ENCODE measurements at regions not wholly inside any gene's neighbourhood (a gene's known extent, or its start where the extent isn't known, plus 50 kb on each side); places are given as distances from the start of the nearest gene placed in this dataset.

DNA sequence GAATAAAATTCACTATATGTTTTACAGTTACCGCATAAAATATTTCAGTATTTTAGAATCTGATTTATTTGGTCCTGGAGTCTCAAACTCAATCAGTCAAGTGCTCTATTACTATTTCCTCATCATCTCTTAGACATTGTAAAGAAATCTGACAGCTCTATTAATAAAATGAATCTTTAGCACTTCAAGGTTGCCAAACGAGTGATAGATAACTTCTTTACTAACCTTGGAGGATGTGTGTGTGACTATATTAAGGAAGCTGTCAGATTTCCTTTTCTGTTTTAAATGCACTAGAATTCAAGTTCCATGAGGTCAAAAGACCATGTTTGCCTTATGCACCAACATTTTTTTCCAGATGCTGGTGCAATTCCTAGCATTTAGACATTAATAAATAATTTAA, 389.8 kb upstream of the AZI2 start:
- ChIA-PET POLR2A (ENCODE audit: unreplicated experiment) (no interaction called here), CTCF (no interaction called here)
- Histone ChIP-seq H4K20me1 (ENCODE audit: low read length) (no peaks in the 10 kb centered on the region), H3K36me3 (ENCODE audit: low read depth, low read length) (no peaks in the 10 kb centered on the region), H2AFZ (ENCODE audit: low read length) (no peak overlapping the region), H3K79me2 (ENCODE audit: low read length) (no peaks in the 10 kb centered on the region), H3K9ac (ENCODE audit: low read length) (no peak overlapping the region), H3K4me2 (ENCODE audit: low read length) (no peak overlapping the region), H3K9me2 (replicated peaks; ENCODE audit: low read length) (no peaks in the 10 kb centered on the region), H3K27me3 (ENCODE audit: low read length) (no peaks in the 10 kb centered on the region), H3K27ac (ENCODE audit: low read length) (no peak overlapping the region), H3K9me3 (ENCODE audit: low read length) (no peaks in the 10 kb centered on the region), H3K4me1 (ENCODE audit: insufficient read depth, low read length) (no peaks in the 10 kb centered on the region), H3K4me3 (ENCODE audit: low read length) (no peak overlapping the region), H3F3A (ENCODE audit: low read length, unreplicated experiment) (no peaks in the 10 kb centered on the region)
- DNase-seq (no peak), ATAC-seq (no peak)
- no peak for TF ChIP-seq EZH2phosphoT487 (IDR thresholded peaks at IDR 0.05; ENCODE audit: borderline replicate concordance, low read length)
- no peak for TF ChIP-seq EZH2 (IDR thresholded peaks at IDR 0.05; ENCODE audit: low read length, unreplicated experiment)
- TF ChIP-seq, protein P1, sequence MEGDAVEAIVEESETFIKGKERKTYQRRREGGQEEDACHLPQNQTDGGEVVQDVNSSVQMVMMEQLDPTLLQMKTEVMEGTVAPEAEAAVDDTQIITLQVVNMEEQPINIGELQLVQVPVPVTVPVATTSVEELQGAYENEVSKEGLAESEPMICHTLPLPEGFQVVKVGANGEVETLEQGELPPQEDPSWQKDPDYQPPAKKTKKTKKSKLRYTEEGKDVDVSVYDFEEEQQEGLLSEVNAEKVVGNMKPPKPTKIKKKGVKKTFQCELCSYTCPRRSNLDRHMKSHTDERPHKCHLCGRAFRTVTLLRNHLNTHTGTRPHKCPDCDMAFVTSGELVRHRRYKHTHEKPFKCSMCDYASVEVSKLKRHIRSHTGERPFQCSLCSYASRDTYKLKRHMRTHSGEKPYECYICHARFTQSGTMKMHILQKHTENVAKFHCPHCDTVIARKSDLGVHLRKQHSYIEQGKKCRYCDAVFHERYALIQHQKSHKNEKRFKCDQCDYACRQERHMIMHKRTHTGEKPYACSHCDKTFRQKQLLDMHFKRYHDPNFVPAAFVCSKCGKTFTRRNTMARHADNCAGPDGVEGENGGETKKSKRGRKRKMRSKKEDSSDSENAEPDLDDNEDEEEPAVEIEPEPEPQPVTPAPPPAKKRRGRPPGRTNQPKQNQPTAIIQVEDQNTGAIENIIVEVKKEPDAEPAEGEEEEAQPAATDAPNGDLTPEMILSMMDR (conservative IDR thresholded peaks at IDR 0.05; ENCODE audit: low read depth, low read length) = no peak
- BruUV-seq (replicated peaks) = no TSS peak
- intact Hi-C loops (cut with micrococcal nuclease) = no loop called here

DNA sequence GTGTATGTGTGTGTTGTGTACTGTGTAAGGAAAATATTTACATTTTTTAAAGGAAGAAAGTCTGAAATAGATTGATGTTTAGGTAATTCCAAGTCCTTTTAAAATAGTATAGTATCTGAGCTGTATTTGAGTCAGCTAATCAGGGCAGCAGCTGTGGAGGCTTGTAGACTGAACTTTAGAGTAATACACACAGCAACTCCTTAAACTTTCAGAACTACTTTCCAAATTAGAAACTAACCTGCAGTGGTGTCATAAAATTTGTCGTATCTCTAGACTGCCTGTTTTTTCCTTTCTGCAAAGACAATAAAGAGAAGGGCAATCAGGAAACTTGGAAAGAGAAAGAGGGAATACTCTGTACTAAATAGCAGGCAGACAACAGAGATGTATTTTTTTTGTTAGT, 391.0 kb upstream of the AZI2 start:
- no peaks in the 10 kb centered on the region for H3K79me2 ChIP-seq (ENCODE audit: low read length)
- no TSS peak for BruUV-seq (replicated peaks)
- H3K9ac ChIP-seq (ENCODE audit: low read length) = no peak overlapping the region
- no peaks in the 10 kb centered on the region for H3K36me3 ChIP-seq (ENCODE audit: low read depth, low read length)
- ATAC-seq (no peak), DNase-seq (no peak)
- no peaks in the 10 kb centered on the region for H3K9me3 ChIP-seq (ENCODE audit: low read length)
- ChIA-PET CTCF (no interaction called here), POLR2A (ENCODE audit: unreplicated experiment) (no interaction called here)
- H3F3A ChIP-seq (ENCODE audit: low read length, unreplicated experiment) = no peaks in the 10 kb centered on the region
- no peaks in the 10 kb centered on the region for H3K9me2 ChIP-seq (replicated peaks; ENCODE audit: low read length)
- no peak for TF ChIP-seq EZH2phosphoT487 (IDR thresholded peaks at IDR 0.05; ENCODE audit: borderline replicate concordance, low read length)
- no peak overlapping the region for H3K4me3 ChIP-seq (ENCODE audit: low read length)
- intact Hi-C loops (cut with micrococcal nuclease) = no loop called here
- no peak overlapping the region for H3K4me2 ChIP-seq (ENCODE audit: low read length)
- no peaks in the 10 kb centered on the region for H3K4me1 ChIP-seq (ENCODE audit: insufficient read depth, low read length)
- H2AFZ ChIP-seq (ENCODE audit: low read length) = no peak overlapping the region
- no peaks in the 10 kb centered on the region for H3K27me3 ChIP-seq (ENCODE audit: low read length)
- H4K20me1 ChIP-seq (ENCODE audit: low read length) = no peaks in the 10 kb centered on the region
- no peak overlapping the region for H3K27ac ChIP-seq (ENCODE audit: low read length)

DNA sequence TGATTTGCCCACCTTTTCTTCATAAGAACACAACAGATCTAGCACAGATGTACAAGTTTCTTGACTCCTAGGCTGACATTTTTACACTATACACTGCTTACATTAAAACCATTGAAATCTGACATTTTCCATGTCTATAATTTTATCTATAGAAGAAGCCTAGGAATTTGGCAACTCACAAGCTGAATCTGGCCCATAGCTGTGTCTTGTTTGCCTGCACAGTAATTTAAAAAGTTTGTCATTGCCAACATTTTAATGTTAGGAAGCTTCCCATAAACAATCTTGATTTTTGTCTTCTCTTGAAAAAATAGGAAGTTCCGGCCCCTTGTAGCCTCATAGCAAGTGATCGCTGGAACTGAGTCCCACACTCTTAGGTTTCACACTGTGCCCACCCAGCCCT, 394.6 kb upstream of the AZI2 start:
- ATAC-seq (no peak), DNase-seq (no peak)
- CTCF ChIA-PET = no interaction called here
- TF ChIP-seq EZH2phosphoT487 (IDR thresholded peaks at IDR 0.05; ENCODE audit: borderline replicate concordance, low read length) (no peak), EZH2 (IDR thresholded peaks at IDR 0.05; ENCODE audit: low read length, unreplicated experiment) (no peak)
- TF ChIP-seq, protein P1 (conservative IDR thresholded peaks at IDR 0.05; ENCODE audit: low read depth, low read length) = no peak
- no peaks in the 10 kb centered on the region for H3K36me3 ChIP-seq (ENCODE audit: low read depth, low read length)
- no peak overlapping the region for H3K4me3 ChIP-seq (ENCODE audit: low read length)
- no peaks in the 10 kb centered on the region for H3K9me2 ChIP-seq (replicated peaks; ENCODE audit: low read length)
- H3F3A ChIP-seq (ENCODE audit: low read length, unreplicated experiment) = no peaks in the 10 kb centered on the region
- POLR2A ChIA-PET (ENCODE audit: unreplicated experiment) = no interaction called here
- H3K79me2 ChIP-seq (ENCODE audit: low read length) = no peaks in the 10 kb centered on the region
- H2AFZ ChIP-seq (ENCODE audit: low read length) = no peak overlapping the region
- no peaks in the 10 kb centered on the region for H3K9me3 ChIP-seq (ENCODE audit: low read length)
- no TSS peak for BruUV-seq (replicated peaks)
- intact Hi-C loops (cut with micrococcal nuclease) = no loop called here
- no peaks in the 10 kb centered on the region for H3K27me3 ChIP-seq (ENCODE audit: low read length)
- no peak overlapping the region for H3K4me2 ChIP-seq (ENCODE audit: low read length)
- no peak overlapping the region for H3K9ac ChIP-seq (ENCODE audit: low read length)
- H3K4me1 ChIP-seq (ENCODE audit: insufficient read depth, low read length) = peaks cover 14% of the 10 kb centered on the region
- H4K20me1 ChIP-seq (ENCODE audit: low read length) = no peaks in the 10 kb centered on the region
- H3K27ac ChIP-seq (ENCODE audit: low read length) = no peak overlapping the region
